ENCODE measurements at regions not wholly inside any gene's neighbourhood (a gene's known extent, or its start where the extent isn't known, plus 50 kb on each side); places are given as distances from the start of the nearest gene placed in this dataset.

DNA sequence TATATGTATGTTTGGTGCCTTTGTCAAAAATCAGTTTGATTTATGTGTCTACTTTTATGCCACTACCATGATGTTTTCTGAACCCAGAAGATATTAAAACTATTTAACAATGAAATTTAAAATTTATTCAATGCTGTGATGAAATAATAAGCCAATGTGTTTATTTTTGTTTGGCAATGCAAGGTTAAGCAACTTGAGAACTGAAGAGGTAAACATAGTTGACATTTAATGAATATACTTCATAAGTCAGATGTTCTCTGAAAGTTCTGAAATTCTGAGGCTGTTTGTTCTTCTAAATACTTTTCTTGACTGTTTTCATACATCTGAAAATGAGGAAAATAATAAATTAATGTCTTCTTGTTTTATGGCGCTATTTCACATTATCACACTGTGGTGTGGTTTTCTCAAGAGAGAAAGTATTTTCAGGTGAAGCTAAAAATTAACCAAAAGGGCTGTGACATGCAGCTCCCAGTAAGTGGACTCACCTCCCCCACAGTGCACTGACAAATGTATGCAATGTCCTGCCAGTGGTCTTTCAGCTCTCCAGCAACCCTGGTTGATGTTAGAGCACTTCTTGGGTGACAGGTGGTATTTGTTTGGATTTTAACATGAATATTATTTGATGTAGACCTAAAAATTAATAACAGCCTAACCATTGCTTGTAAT, 863.6 kb upstream of the SALL3 start:
- no peak for ATAC-seq (ENCODE audit: insufficient number of reproducible peaks, low FRiP score, low read depth)
- H3K27ac ChIP-seq = no peak overlapping the region
- H3K4me3 ChIP-seq = no peak overlapping the region
- H3K36me3 ChIP-seq = no peaks in the 10 kb centered on the region
- TF ChIP-seq, protein P1, sequence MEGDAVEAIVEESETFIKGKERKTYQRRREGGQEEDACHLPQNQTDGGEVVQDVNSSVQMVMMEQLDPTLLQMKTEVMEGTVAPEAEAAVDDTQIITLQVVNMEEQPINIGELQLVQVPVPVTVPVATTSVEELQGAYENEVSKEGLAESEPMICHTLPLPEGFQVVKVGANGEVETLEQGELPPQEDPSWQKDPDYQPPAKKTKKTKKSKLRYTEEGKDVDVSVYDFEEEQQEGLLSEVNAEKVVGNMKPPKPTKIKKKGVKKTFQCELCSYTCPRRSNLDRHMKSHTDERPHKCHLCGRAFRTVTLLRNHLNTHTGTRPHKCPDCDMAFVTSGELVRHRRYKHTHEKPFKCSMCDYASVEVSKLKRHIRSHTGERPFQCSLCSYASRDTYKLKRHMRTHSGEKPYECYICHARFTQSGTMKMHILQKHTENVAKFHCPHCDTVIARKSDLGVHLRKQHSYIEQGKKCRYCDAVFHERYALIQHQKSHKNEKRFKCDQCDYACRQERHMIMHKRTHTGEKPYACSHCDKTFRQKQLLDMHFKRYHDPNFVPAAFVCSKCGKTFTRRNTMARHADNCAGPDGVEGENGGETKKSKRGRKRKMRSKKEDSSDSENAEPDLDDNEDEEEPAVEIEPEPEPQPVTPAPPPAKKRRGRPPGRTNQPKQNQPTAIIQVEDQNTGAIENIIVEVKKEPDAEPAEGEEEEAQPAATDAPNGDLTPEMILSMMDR (IDR thresholded peaks at IDR 0.05) = no peak
- no peaks in the 10 kb centered on the region for H3K27me3 ChIP-seq (replicated peaks; ENCODE audit: insufficient read depth)
- H3K4me1 ChIP-seq (ENCODE audit: control insufficient read depth in 1 of 2, low read depth in 2 of 2) = no peaks in the 10 kb centered on the region
- DNase-seq (ENCODE audit: low spot score) = no peak
- no peaks in the 10 kb centered on the region for H3K9me3 ChIP-seq

DNA sequence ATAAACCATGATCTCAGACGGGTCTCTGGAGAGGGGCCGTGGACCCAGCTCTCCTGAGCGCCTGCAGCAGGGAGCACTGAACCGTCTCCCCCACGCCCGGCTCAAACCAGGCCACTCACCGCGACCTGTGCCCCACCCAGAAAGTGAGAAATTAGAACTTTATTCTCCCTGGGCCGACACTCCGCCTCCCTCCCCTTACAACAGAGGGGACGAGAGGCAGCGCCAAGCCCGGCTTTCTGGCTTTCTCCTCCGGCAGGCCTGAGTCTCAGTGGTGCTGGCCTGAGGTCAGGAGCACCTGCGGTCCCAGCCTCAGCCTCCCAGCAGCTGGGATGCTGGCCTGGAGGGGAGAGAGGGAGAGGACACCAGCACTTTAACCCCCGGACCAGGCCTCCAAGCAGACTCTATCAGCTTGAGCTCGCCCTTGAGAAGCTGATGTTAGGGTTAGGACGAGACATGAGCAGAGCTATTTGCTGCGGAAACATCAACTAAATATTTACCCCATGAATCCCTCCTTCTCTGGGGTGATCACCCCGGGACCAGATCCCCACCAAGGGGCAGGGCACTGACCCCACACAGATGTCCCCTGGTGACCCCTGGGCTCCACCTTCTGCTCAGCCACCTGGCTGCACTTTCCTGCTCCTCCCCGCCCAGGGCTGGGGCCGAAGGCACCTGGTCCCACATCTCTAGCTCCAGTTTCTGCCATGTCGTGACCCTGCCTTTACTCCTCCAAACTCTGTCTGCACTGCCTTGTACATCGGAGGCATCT, 856.3 kb upstream of the SALL3 start:
- H3K27ac ChIP-seq = no peak overlapping the region

DNA sequence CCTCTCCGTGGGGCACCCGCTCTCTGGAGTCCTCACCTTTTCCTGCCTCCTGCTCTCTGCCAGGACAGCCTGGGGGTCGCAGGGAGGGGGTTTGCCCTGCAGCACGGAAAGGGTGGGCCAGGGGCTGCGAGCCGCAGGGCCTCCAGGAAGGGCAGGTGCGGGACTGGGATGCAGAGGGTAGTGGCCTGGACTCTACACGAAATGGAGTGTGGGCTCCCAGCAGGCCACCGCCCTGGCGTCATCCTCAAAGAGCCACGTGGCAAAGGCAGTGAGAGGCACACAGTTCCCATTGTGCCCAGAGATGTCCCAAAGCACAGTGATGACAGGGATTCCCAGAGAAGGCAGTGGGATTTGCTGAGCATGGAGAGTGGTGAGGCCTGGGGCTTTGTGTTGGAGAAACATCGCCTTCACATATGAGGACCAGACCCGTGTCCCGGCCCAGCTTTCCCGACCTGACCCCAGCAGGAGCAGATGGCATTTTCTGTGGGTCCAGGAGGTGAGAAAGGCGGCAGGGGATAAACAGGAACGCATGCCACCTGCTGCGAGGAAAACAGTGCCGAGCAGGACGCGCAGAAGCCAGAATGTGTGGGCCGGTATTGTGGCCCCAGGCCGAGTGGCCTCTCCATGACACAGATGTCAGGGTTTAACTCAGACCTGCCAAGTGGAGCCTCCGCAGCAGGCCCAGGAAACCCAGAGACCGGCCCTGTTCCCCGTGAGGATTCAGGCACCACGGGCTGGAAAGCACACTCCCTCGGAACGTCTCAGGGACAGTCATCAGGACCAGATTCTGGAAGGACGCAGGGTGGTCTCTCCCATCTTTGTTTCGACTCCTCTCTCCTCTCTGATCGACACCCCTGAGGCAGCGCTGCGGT, 855.5 kb upstream of the SALL3 start:
- no peaks in the 10 kb centered on the region for H3K4me1 ChIP-seq (ENCODE audit: control insufficient read depth in 1 of 2, low read depth in 2 of 2)
- no peaks in the 10 kb centered on the region for H3K27me3 ChIP-seq (replicated peaks; ENCODE audit: insufficient read depth)
- no peaks in the 10 kb centered on the region for H3K36me3 ChIP-seq
- no peak overlapping the region for H3K4me3 ChIP-seq
- no peak overlapping the region for H3K27ac ChIP-seq
- TF ChIP-seq, protein P1 (IDR thresholded peaks at IDR 0.05) = no peak
- no peaks in the 10 kb centered on the region for H3K9me3 ChIP-seq
- DNase-seq (ENCODE audit: low spot score) = no peak
- no peak for ATAC-seq (ENCODE audit: insufficient number of reproducible peaks, low FRiP score, low read depth)

More for the DNA sequence above, 856.3 kb upstream of the SALL3 start:
- H3K9me3 ChIP-seq = no peaks in the 10 kb centered on the region
- ATAC-seq (ENCODE audit: insufficient number of reproducible peaks, low FRiP score, low read depth) (no peak), DNase-seq (ENCODE audit: low spot score) (no peak)
- H3K27me3 ChIP-seq (replicated peaks; ENCODE audit: insufficient read depth) = no peaks in the 10 kb centered on the region
- H3K4me3 ChIP-seq = no peak overlapping the region
- TF ChIP-seq, protein P1 (IDR thresholded peaks at IDR 0.05) = no peak
- no peaks in the 10 kb centered on the region for H3K36me3 ChIP-seq
- H3K4me1 ChIP-seq (ENCODE audit: control insufficient read depth in 1 of 2, low read depth in 2 of 2) = no peaks in the 10 kb centered on the region

DNA sequence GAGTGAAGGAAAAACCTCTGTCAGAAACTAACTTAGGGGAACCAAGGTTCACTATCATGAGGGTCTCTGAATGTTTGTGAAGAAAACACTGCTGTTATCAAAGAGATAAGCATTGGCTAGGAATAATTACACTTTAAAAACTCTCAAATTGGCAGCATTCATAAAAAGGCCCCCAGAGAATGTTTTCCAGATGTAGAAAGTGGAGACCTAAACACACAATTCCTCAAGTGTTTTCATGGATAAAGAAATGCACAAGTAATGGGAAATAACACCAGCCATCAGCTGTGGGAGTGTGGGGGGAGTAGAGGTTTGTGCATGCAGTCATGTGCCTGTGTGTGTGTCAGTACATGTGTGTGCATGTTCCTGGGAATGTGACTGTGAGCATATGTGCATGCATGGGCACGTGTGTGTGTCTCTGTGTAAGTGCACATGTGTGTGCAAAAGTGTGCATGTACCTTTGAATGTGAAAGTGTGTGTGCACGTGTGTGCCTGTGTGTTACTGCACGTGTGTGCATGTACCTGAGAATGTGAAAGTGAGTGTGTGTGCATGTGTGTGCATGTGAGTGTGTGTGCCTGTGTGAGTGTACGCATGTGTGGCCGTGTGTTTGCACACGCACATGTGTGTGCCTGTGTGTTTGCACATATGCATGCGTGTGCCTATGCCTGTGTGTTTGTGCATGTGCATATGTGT, 854.3 kb upstream of the SALL3 start:
- H3K27ac ChIP-seq = no peak overlapping the region
- DNase-seq (ENCODE audit: low spot score) = no peak
- no peaks in the 10 kb centered on the region for H3K36me3 ChIP-seq
- H3K4me3 ChIP-seq = no peak overlapping the region
- no peaks in the 10 kb centered on the region for H3K4me1 ChIP-seq (ENCODE audit: control insufficient read depth in 1 of 2, low read depth in 2 of 2)
- H3K27me3 ChIP-seq (replicated peaks; ENCODE audit: insufficient read depth) = no peaks in the 10 kb centered on the region
- H3K9me3 ChIP-seq = no peaks in the 10 kb centered on the region
- TF ChIP-seq, protein P1 (IDR thresholded peaks at IDR 0.05) = no peak
- ATAC-seq (ENCODE audit: insufficient number of reproducible peaks, low FRiP score, low read depth) = no peak
